Activated T-cell treated with anti-CD3 and anti-CD28 coated beads for 1 hour (primary cell): ENCODE measurements at regions not wholly inside any gene's neighbourhood (a gene's known extent, or its start where the extent isn't known, plus 50 kb on each side); places are given as distances from the start of the nearest gene placed in this dataset.

ENCODE experiments used
- DNase-seq: peaks from one replicate; pipeline ENCODE4 v3.0.0-alpha.2; 2020; ENCODE audit warnings: low read depth

DNA sequence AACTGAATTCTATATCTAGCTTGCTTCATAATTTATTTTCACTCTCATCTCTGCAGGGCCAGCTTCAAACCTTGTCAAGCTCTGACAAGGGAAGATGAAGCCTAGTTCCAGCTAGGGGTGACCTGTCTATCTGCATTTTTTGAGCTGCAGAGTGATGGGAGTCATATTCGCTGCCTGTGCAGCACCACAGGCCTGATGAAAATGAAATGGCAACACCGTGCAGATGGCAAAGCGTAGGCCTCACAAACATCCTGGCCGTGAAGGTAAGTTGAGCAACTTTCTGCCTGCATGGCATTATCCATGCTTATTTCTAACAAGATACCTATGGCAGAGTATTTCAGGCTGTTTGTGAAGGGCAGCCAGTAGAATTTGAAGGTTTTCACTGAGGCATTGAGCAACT lies 86.4 kb upstream of the C1QTNF9B start:
- DNase-seq, result no peak

DNA sequence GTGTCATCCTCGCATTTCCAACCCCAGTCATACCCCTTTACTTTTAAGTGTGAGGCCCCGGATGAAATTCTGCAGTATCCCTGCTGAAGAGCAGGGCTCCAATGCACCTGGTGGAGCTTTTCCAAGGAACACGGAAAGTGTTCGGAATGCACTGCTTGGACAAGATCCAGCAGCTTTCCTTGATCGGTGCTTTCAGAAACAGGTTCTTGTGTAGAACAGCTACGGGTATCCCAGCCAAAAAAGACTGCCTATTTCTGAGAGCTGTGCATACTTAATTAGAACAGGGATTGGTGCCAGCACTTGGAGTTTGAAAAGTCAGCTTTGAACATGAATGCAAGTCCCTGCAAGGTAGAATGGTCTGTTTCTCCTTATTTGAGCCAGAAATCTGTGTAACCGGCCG lies 87.2 kb upstream of the C1QTNF9B start:
- DNase-seq, result no peak

DNA sequence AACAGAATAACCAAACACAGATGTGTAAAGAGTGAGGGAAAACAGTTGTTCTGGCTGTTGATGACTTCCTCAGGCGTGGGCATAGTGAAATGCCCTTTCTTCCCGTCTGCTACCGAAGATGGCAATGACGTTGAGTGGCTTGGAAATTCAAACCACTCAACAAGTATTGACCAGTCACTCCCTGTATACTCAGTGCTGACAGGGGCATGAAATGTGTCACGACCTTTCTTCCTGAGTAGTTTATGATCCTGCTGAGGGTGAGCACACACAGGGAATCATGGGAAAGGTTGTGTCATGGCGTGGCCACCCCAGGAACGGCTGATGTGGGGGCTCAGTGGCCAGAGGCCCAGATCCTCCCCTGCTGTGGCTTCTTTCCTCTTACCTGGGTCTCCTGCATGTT lies 87.8 kb upstream of the C1QTNF9B start:
- no peak for DNase-seq

DNA sequence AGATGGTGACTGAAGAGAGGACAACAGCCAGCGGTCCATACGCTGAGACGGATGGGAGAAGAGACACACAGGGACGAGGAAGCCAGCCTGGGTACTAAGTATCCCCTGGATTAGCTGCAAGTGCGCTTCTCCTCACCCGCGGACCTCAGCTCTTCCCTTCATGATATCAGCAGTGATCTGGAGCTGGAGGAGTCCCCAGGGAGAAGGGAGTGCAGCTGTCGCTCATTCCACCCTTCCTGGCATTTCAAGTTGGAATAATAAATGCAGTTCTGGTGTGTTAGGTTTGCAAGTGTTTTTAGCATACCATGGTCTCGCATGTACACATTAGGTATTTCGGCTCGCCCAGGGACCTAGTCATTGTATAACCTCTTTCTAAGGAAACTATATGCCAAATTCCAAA lies 88.5 kb upstream of the C1QTNF9B start:
- no peak for DNase-seq

DNA sequence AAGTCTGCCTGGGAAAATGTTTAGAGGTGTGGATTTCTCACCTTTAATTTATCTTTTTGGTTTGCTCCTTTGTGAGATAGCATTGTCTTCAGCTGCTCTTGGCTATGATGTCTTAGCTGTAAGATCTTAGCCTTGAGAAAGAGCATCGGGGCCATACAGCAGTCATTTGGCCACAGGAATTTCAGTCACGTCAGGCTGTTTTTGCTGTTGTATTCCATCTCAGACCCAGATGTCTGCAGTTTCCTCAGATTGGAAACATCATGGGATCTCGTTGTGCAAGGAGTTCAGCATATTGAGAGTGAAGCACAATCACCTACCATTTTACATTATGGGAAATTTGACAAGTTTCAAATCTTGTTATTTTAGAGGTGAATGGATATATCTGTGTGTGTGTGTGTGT lies 89.3 kb upstream of the C1QTNF9B start:
- DNase-seq, result no peak

DNA sequence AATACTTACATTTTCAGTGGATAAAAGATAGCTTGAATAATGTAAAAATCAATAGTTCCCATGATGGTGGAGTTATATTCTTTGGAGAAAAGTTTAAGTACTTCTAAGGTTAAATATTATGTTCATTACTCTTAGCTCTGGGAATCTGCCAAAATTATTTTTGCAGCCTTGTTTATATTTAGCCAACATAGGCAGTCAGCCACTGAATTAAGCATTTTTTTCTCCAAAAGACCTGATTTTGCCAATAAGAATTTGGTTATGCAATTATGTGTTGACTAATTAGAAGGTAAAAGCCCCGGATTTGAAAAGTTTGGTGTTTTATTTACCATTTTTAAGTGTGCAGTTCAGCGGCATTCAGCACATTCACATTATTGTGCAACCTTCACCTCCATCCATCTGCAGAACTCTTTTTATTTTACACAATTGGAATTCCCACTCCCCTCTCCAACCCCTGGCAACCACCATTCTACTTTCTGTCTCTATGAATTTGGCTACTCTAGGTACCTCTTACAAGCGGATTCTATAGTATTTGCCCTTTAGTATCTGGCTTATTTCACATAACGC lies 90.1 kb upstream of the C1QTNF9B start:
- no peak for DNase-seq

DNA sequence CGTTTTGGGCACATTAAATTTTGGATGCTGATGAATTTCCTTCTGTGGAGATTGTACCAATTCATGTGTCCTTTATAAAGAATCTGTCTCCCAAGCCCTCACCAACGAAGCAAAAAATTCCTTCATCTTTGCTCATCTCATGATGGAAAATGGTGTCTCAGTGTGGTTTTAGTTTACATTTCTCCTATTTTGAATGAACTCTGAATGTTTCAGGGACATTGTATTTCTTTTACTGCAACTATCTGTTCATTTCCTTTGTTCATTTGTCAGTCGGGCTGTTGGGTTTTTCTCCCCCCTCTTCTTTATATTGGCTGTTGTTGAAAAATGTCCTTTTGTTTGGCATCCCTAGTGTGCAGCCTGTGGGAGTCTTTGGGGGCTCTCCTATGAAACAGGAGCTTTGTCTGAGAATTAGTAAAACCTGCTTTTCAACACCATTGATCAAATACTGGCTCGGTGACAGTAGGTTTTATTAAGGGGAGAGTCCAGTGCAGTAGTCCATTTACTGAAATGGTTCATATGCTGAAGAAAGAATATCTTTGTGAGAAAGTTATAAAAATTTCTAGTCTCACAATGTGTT lies 91.3 kb upstream of the C1QTNF9B start:
- DNase-seq, result no peak

DNA sequence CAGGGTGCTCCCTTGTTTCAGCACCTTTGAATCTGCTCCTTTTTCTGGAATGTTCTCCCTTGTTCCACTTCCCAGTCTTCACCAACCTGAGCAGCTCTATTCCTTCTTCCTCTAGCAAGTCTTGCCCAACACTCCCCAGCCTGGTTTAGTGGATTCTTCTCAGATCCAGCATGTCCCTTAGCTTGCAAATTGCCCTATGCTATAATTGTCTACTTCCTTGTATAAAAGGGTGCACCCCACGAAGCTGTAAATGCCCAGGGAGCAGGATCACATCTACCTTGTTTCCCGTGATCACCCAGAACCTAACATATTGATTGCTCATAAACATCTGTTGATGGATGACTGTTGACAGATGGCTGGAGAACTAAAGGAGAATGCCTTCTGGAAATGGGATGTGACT lies 93.2 kb upstream of the C1QTNF9B start:
- no peak for DNase-seq

DNA sequence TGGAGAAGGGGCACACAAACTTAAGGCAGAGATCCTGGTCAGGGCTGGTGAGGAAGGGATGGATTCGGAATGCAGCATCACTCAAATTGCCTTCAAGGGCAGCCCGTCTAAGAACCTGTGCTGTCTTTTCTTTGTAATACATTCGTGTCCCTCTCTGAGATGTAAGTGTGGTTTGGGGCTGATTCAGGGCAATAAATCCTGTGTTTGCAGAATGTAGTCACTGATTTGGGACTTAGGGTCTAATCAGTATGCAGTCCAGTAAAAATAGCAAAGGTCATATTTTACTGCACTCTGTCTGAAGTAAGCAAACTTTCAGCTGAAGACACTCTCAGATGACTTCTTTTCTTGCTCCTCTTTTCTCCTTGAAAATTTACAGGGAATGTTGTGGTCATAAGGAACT lies 93.8 kb upstream of the C1QTNF9B start:
- no peak for DNase-seq

DNA sequence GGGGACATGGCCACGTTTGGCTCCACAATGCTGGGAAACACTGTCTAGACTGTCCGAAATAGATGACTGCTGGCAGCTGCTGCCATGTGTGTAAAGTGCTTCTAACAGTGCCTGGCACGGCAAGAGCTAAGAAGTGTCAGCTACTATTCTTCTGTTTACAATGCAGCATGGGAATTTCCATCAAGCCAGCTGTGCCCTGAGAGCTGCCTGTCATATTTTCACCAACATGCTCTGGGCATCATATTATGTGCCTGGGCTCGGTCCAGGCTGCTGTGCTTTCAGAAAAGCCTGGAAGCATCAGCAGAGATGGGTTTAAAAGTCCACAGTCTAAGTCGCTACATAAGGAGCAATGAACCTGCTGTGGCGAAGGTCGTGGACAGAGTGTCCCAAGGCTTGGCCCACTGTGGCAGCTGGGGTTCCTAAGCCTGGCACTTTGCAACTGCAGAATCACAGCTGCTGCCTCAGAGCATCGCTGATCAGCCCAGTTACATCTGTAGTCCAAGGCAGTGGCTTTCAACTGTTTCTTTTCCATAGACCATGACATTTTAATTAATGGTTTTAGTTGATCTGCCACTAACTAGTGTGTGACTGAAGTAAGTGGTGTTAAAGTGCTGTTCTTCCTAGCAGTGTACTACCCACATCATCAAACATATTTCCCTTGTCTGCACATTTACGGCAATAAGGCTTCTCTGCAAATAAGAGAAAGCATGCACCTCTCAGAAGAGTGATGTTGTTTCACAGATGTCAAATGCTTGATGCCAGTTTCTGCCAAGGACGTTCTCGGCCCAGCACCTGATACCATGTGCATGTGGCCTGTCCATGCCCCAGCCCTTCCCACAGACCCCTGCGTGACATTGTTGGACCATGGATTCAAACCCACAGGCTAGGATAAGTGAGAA lies 95.7 kb upstream of the C1QTNF9B start:
- no peak for DNase-seq

DNA sequence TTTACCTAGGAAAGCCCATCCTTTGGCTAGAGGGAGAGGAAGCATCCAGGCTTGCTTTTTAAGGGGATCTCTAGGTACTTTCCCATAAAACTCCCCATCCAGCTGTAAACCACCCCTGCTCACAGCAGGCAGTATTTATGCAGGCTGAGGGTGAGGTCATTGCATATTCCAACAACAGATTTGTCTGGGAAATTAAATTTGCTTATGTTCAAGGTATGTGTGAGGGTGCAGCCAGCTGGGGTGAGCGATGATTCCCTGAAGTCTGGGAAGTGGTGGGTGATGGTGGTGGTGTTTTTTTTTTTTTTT lies 96.3 kb upstream of the C1QTNF9B start:
- DNase-seq, result no peak

DNA sequence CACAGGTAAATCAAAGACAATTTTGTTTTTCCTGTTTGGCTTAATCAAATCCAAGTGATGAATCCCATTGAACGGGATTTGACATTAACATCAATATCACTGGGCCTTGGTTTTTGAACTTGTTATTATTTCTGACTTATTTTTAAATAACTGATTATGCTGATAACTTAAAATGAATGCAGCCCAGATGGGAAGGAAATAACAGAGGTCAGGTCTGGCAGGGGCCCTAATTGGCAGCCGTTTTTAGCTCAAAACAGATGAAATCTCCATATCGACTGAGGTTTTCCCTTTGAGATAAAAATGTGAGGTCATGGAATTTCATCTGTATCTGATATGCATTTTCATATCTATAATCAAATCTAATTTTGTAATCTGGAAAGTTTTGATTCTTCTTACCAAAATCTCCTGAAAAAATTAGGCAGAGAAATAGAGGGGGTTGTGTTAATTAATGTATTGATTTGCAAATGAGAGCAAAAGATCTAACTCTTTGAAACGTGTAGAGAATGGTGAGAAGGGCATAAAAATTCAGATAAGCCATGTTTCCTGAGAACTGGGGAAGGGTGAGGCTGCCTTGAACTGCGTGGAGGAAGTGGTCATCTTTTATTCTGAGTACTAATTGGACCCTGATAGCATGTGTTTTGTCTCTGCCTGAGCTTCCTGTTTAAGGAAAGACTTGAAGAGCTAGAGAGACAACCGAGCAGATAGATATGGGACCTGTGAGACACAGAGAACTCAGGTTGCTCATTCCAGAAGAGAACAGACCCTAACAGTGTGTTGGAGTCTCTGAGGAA lies 98.2 kb upstream of the C1QTNF9B start:
- DNase-seq, result no peak

DNA sequence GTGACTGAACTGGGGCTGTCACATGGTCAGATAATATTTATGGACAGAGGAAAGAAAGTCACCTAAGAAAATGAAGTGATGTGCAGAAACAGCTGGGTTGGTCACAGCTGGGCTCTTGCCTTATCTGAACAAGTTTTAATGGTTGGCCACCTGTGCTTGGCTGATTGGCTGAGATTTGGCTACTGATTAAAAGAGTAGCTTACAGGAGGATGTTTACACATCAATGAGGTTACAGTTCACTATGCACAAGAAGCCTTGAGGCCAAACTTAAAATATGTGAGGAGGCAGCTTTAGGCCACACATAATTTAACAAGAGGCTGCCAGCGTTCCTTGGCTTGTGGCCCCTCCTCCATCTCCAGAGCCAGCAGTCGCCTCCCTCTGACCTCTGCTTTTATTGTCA lies 99.2 kb upstream of the C1QTNF9B start:
- DNase-seq, result no peak

DNA sequence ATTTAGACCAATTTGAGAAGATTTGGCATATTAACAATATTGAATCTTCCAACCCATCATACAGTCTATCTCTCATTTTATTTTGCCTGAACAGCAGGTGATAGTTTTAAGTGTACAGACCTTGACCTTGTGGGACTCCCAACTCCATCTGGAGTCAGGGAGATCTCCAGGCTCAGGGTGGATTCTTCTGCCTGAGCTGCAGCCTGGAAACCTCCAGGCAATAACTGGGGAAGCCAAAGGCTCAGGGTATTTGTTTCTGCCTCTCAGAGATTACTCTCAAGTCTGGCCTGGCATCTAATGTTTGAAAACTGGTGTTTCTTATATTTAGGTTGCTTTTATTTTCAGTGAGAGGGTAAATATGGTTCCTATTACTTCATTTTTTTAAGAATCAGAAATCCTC lies 102.1 kb upstream of the C1QTNF9B start:
- no peak for DNase-seq

DNA sequence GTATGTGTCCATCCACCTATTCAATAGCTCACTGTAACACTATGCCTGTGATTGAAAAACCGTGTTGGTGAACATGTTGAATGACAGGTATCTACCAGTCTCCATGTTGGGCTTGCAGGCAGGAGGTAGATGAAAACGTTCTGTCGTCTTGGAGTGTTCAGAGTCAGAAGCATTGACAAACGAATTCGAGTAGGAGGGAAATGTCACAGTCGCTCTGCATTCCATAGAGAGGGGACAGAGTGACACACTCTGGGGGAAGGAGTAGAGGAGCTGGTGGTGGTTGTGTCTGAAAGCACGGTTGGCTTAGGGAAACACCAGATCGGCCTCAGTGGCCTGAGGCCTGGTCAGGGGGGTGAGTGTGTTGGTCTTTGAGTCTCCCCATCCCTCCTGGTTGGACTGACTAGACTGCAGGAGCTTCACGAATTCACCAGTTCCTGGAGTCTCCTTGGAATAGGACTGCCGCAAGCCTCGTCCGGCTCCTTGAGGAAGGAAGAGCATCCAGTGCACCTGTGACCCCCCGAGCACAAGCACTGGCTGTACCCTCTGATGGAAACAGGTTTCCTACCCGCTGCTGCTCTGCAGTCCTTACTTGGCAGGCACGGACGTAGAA lies 105.0 kb upstream of the C1QTNF9B start:
- no peak for DNase-seq

DNA sequence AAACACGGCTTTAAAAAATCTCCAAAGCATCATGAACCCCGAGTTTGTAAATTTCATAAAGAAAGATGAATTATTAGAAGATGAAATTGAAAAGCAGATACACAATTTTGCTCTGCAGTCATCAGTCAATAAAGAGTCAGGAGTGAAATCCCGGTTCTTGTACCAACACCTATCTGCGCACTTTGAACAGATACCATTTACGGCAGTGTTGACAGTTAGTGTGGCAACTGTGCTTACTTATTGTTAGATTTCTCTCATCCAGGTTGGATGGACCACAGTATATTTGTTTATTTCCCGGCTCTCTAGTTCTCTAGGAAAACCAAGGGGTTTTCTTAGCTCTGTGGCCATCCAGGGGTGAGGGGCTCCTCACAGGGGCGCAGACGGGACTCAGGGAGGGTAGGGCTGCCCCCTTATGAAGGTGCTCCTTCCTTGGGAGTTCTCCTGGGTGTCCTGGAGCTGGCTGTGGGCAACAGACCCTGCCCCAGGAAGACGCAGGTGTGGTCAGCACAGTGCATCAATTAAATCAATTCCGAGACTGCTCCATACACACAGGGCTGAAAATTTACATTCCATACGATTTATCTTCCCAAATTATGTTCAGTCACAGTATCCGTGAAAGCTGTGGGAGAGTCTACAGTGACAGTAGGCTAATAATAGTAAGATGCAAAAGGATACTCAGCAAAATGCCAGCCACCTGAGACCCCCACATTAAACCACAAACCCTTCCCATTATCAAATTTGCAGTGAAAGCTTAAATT lies 107.0 kb upstream of the C1QTNF9B start:
- DNase-seq, result no peak

DNA sequence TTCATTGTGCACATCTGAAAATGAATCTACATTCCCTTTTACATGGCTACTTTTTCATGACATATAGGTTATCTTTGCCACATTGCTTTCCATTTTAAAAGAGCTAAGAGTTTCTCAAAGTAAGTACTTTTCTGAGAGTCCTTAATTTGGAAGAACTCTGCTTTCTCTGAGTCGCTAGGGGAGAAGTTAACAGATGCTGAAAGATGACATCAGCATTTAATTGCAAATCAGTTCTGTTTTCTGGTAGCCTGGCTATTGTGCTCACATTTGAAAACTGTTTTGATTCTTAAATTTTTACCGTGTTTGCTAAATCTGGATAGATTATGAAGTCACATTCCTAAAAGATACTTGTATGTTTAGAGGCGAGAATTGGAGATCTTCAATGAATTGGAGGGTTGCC lies 107.7 kb upstream of the C1QTNF9B start:
- DNase-seq, result no peak

DNA sequence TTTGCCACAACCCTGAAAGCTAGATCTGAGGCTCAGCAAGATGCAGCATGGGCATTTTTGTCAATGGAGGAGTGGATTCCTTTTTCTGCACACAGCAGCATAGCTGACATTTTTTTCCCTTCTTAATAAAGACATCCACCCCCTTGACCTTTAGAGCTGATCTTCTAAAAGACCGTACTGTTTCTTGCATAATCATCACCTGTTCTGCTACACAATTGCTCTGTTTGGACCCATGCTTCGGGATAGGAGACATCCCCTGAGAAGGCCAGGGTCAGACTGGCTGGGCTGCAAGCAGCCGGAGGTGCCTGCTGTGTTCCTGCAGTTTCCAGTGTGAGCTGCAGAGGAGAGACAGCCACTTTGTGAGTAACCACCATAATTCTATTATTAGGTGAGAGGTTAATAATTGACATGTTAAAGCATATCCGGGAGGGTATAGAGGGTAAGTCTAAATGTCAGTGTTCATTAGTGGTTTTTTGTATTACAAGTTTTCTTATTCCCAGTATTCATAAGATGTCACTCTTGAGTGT lies 108.5 kb upstream of the C1QTNF9B start:
- no peak for DNase-seq

DNA sequence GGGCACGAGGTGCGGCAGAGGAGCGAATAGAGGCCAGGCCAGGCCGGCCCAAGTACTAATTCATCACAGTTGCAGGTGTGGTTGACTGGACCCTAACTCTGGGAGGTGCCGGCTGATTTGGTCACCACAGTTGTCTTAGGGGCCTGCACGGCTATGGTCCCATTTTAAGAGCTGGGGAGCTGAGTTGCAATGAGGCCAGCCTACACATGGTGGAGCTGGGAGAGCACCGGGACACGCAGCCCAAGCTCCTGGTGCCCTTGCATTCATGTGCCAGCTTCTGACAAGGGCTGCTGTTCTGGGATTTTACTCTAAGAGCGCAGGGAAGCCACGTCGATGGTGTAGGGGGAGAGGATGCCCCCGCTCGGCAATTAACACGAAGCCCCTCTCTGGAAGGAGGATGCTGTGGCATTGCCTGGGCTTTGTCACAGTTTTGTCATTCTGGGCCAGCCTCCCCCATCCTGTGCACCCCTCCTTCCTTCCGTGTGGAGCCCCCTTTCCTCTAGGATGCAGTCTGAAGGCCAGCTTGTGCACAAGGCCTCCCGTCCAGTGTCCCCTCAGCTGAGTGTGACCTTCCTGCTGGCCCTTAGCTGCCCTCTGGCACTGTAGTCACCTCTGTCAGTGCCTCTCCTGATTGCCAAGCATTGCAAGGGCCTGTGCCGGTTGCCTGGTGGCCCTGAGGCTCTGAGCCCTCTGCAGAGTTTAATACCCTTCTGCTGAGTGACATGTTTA lies 109.4 kb upstream of the C1QTNF9B start:
- no peak for DNase-seq

DNA sequence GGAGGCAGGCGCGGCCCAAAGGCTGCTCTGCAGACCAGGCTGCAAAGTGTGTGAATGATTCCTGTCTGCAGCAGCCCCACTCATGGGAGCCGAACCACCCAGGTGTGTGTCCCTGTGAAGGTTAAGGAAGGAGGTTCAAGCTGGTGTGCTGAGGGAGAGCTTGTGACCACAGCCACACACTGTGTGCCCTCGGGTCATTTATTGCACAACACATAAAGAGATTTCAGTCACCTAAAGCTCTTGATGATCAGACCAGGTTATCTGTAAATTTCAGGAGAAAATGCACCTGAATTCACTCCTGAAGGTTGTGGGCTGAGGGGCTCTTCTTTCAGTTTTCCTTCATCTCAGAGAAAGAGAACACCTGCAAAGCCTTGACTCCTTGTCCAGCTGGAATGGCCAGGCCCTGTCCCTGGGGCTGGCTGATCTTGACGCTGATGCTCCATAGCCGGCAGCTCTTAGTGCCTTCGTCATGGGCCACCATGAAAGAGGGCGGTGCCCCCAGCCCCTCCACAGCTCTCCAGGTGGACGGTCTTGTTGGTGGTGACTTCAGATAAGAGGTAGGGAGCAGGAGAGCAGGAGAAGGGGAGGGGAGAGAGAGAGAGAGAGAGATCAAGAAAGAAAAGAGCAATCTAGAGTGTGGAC lies 110.8 kb upstream of the C1QTNF9B start:
- no peak for DNase-seq
